ENCODE measurements at regions not wholly inside any gene's neighbourhood (a gene's known extent, or its start where the extent isn't known, plus 50 kb on each side); places are given as distances from the start of the nearest gene placed in this dataset.
"Not testable (repeated sequence)": the region's sequence is repeated elsewhere in the genome, so short reads cannot be mapped to it uniquely, and the experiment has no call there.

DNA sequence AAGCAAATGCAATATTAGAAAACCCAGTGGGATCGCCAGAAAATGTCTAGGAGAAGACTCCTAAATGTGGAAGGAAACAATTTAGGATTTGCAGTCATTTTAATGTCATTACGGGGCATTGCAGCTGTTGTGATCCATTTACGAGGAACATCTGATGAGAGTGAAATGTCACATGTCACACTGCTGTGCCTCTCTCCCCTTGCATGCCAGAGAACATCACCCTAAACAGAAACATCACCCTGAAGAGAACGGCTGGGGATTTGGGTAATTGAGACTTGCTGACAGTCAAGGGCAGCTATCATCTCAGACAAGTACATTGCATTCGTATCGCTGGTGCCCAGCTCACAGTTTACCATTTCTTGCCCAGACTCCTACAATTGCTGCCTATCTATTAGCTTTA lies 785.7 kb upstream of the POM121L12 start:
- ATAC-seq (replicated peaks) (no peak), DNase-seq (no peak)
- Mint-ChIP-seq H3K4me3 (no peak overlapping the region), H3K36me3 (no peaks in the 10 kb centered on the region), H3K4me1 (no peaks in the 10 kb centered on the region), H3K27me3 (no peaks in the 10 kb centered on the region), H3K27ac (no peak overlapping the region), H3K9me3 (peaks cover 5% of the 10 kb centered on the region in 2 donors)

DNA sequence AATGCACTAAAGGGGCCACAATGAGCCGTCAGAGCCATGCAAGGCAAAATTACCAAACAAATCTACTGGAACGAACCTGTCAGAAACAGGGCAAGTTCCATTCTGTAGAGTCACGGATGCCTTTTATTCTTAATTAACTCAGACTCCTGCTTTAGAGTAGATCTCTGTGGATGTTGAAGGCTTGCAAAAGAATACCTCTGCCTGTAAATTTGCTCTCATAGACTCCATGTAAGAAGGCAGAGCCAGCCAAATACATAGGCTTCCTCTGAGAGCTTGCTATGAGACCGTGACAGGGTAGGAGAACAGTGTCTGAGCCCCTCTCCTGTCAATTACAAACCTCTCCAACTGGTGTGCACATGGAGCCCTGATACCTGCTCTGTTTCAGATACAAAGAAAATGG lies 787.9 kb upstream of the POM121L12 start:
- Mint-ChIP-seq H3K9me3 (peaks cover 3 to 7% of the 10 kb centered on the region in 2 donors), H3K27me3 (no peaks in the 10 kb centered on the region), H3K36me3 (no peaks in the 10 kb centered on the region), H3K4me3 (no peak overlapping the region), H3K4me1 (no peaks in the 10 kb centered on the region), H3K27ac (no peak overlapping the region)
- ATAC-seq (replicated peaks): no peak
- DNase-seq: no peak

DNA sequence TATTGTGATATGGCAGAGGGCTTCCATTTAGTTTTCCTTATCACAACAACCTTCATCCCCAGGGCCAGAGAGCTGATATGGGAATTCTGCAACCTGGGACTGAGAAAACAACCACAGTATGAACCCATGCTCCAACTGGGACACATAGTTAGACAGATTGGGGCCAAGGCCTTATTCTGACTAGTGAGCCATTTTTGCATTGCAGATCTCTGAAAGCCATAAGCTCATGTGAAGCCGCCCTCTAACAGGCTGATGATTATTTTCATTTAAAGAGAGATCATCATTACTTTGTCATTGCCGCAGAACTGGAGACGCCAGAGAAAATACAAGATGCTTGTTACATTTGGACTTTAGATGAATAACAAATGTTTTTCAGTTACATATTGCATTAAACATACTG lies 791.7 kb upstream of the POM121L12 start:
- no peaks in the 10 kb centered on the region for H3K36me3 Mint-ChIP-seq
- H3K4me3 Mint-ChIP-seq: no peak overlapping the region
- H3K27me3 Mint-ChIP-seq: no peaks in the 10 kb centered on the region
- ATAC-seq (replicated peaks) (no peak), DNase-seq (no peak)
- no peaks in the 10 kb centered on the region for H3K4me1 Mint-ChIP-seq
- peaks cover 9 to 10% of the 10 kb centered on the region in 2 donors for H3K9me3 Mint-ChIP-seq
- H3K27ac Mint-ChIP-seq: no peak overlapping the region

DNA sequence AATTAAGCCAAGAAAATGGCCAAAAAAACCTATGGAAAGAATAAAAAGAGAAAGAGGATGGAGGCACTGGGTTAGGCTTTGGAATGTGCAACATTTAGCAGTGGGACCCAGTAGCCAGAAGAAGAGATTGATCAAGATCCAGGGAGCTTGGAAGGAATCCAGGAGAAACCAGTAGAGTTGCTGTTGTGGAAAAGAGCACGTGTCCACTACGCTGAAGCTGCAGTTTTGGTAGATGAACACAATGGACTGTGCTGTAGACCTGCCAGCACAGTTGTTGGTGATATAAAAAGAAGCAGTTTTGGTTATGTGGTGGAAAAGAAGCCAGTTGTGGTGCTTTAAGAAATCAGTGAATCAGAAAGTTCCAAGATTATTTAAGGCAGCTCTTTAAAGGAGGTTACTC lies 802.2 kb upstream of the POM121L12 start:
- no peaks in the 10 kb centered on the region for H3K4me1 Mint-ChIP-seq

DNA sequence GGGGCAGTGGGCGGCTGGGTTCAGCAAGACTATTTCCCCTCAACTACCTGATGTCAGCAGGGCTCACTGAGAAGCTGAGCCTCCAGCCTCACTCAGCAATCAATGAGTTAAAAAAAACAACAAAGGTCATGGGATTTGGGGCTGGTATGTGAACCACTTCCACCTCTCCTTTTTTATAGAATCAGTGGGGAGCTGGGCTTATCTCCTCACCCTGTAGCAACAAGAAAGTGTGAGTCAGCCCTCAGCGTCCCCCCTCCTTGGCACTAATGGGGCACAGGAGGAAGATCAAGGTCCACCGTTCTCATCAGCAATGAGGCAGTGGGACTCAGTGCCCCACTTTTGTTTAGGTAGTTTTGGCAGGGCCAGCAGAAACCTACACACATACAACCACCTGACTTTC lies 823.5 kb upstream of the POM121L12 start:
- H3K36me3 Mint-ChIP-seq: no peaks in the 10 kb centered on the region
- no peak overlapping the region for H3K4me3 Mint-ChIP-seq
- no peaks in the 10 kb centered on the region for H3K4me1 Mint-ChIP-seq
- no peak overlapping the region for H3K27ac Mint-ChIP-seq
- H3K27me3 Mint-ChIP-seq: no peaks in the 10 kb centered on the region
- peaks cover 1 to 6% of the 10 kb centered on the region in 2 donors for H3K9me3 Mint-ChIP-seq
- ATAC-seq (replicated peaks) (no peak), DNase-seq (no peak)

More for the DNA sequence above, 802.2 kb upstream of the POM121L12 start:
- Mint-ChIP-seq H3K27ac (no peak overlapping the region), H3K9me3 (peaks cover 10 to 15% of the 10 kb centered on the region in 2 donors), H3K27me3 (no peaks in the 10 kb centered on the region), H3K36me3 (no peaks in the 10 kb centered on the region), H3K4me3 (no peak overlapping the region)
- ATAC-seq (replicated peaks) (no peak), DNase-seq (no peak)

DNA sequence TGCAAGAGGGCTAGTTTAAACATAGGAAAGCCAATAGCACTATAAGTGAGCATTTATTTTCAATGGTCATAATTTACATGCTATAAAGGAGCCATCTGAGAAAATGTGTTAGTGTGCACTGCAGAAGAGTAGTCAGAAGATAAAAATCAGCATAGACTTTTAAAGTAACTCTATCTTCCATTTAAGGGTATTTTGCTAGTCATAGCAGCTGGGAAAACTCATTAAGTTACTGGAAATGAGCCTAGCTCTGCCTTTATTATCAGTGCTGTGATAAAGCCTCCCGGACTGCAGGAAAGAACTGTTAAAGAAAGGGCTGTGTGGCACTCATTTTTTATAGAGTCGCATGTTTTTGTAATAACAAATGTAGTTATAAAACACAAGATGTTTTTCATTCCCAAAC lies 825.8 kb upstream of the POM121L12 start:
- no peak overlapping the region for H3K4me3 Mint-ChIP-seq
- H3K4me1 Mint-ChIP-seq: no peaks in the 10 kb centered on the region
- DNase-seq: no peak
- no peaks in the 10 kb centered on the region for H3K36me3 Mint-ChIP-seq
- H3K9me3 Mint-ChIP-seq: peaks cover 0 to 4% of the 10 kb centered on the region in 2 donors
- no peak overlapping the region for H3K27ac Mint-ChIP-seq
- H3K27me3 Mint-ChIP-seq: no peaks in the 10 kb centered on the region
- ATAC-seq (replicated peaks): no peak

DNA sequence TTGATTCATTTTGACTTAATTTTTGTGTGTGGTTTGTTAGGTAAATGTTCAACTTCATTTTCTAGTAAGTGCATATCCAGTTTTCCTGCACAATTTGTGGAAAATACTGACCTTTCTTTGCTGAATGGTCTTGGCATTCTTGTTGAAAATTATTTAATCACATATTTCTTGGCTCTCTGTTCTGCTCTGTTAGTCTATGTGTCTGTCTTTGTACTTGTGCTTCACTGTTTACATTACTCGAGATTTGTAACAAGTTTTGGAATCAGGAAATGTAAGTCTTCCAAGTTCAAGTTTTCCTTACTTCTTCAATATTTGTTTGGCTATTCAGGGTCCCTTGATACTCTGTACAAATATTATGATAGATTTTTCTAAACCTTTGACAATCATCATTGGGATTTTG lies 838.2 kb upstream of the POM121L12 start:
- Mint-ChIP-seq H3K27me3 (no peaks in the 10 kb centered on the region), H3K4me1 (no peaks in the 10 kb centered on the region), H3K4me3 (no peak overlapping the region), H3K9me3 (peaks cover 3 to 4% of the 10 kb centered on the region in 2 donors), H3K36me3 (no peaks in the 10 kb centered on the region), H3K27ac (no peak overlapping the region)
- no peak for DNase-seq
- ATAC-seq (replicated peaks): no peak

- H3K9me3 Mint-ChIP-seq: peaks cover 3 to 4% of the 10 kb centered on the region in 2 donors
- H3K36me3 Mint-ChIP-seq: no peaks in the 10 kb centered on the region
- no peaks in the 10 kb centered on the region for H3K27me3 Mint-ChIP-seq
- H3K4me3 Mint-ChIP-seq: no peak overlapping the region
- H3K27ac Mint-ChIP-seq: no peak overlapping the region
- ATAC-seq (replicated peaks) (no peak), DNase-seq (no peak)
- H3K4me1 Mint-ChIP-seq: no peaks in the 10 kb centered on the region
These were observed 839.8 kb upstream of the POM121L12 start for GRCh38 chr7:52195664-52196063.

- Mint-ChIP-seq H3K4me3 (no peak overlapping the region), H3K9me3 (peaks cover 0 to 7% of the 10 kb centered on the region in 2 donors), H3K27me3 (no peaks in the 10 kb centered on the region), H3K4me1 (no peaks in the 10 kb centered on the region), H3K27ac (no peak overlapping the region), H3K36me3 (no peaks in the 10 kb centered on the region)
- ATAC-seq (replicated peaks) (no peak), DNase-seq (no peak)
These were observed 846.2 kb upstream of the POM121L12 start for GRCh38 chr7:52189153-52189778.

DNA sequence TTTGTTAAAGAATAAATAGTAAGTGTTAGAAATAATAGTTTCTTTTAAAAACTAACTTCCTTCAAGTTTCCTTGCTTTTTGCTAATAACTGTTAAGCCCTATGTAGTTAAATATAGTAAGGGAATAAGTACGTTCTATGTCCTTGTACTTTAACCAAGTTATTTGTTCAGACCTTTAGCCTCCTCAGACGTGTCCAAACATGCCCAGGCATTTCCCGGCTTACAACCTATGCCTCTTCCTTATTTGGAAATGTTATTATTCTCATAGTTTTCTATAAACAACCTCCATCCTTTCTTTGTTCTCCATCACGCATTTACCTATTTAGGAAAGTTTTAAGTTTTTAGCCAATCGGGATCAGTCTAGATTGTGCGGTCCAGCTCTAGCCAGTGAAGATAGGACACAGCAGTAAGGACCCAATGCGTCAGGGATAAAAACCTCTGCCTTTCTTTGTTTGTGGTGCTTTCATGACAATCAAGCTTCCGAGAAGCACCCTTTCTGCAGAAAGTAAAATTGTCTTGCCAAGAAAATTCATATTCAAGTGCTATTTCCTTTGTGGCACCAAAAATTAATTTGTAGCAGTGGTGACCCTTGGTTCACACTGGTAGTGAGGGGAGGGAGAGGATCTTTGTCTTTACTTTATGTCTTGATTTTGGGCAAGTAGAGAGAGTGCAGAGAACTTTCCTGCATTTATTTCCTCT lies 851.3 kb upstream of the POM121L12 start:
- DNase-seq: no peak

GRCh38 chr7:52179934-52180333 lies 855.5 kb upstream of the POM121L12 start:
- no peak for ATAC-seq (replicated peaks)
- Mint-ChIP-seq H3K9me3 (peaks cover 0 to 9% of the 10 kb centered on the region in 2 donors), H3K36me3 (no peaks in the 10 kb centered on the region), H3K4me3 (no peak overlapping the region), H3K27me3 (no peaks in the 10 kb centered on the region), H3K4me1 (no peaks in the 10 kb centered on the region), H3K27ac (no peak overlapping the region)
- no peak for DNase-seq

More for the DNA sequence above, 851.3 kb upstream of the POM121L12 start:
- H3K27me3 Mint-ChIP-seq: no peaks in the 10 kb centered on the region
- no peaks in the 10 kb centered on the region for H3K4me1 Mint-ChIP-seq
- H3K27ac Mint-ChIP-seq: no peak overlapping the region
- H3K36me3 Mint-ChIP-seq: no peaks in the 10 kb centered on the region
- peaks cover 0 to 9% of the 10 kb centered on the region in 2 donors for H3K9me3 Mint-ChIP-seq
- H3K4me3 Mint-ChIP-seq: no peak overlapping the region
- ATAC-seq (replicated peaks): no peak

DNA sequence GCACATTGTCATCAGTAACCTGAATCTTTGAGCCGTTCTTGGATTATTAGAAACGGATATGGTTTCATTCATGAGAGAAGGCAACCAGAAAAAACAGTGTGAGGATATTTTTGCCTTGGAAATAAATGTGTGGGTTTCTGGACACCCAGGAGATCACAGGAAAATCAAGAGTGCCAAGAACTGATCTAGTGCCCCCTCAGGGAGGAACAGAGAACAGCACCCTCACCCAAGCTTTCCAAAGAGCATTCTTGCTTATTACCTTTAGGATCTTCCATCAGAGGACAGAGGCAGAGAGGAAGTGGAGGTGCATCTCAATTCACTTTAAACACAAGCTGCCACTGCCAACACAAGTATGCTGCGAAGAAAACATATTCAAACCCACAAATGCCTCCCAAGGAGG lies 851.5 kb upstream of the COBL start:
- no peaks in the 10 kb centered on the region for H3K27me3 Mint-ChIP-seq
- no peak overlapping the region for H3K4me3 Mint-ChIP-seq
- H3K27ac Mint-ChIP-seq: no peak overlapping the region
- H3K9me3 Mint-ChIP-seq: no peaks in the 10 kb centered on the region
- ATAC-seq (replicated peaks) (no peak), DNase-seq (no peak)
- no peaks in the 10 kb centered on the region for H3K4me1 Mint-ChIP-seq
- no peaks in the 10 kb centered on the region for H3K36me3 Mint-ChIP-seq

- no peak overlapping the region for H3K4me3 Mint-ChIP-seq
- H3K9me3 Mint-ChIP-seq: peaks cover 0 to 7% of the 10 kb centered on the region in 2 donors
- no peak overlapping the region for H3K27ac Mint-ChIP-seq
- no peaks in the 10 kb centered on the region for H3K4me1 Mint-ChIP-seq
- H3K27me3 Mint-ChIP-seq: no peaks in the 10 kb centered on the region
- no peak for ATAC-seq (replicated peaks)
- DNase-seq: no peak
- H3K36me3 Mint-ChIP-seq: no peaks in the 10 kb centered on the region
These were observed 846.7 kb upstream of the COBL start for GRCh38 chr7:52163311-52163710.

- no peaks in the 10 kb centered on the region for H3K27me3 Mint-ChIP-seq
- peaks cover 4 to 10% of the 10 kb centered on the region in 2 donors for H3K9me3 Mint-ChIP-seq
- ATAC-seq (replicated peaks): no peak
- H3K4me3 Mint-ChIP-seq: no peak overlapping the region
- no peaks in the 10 kb centered on the region for H3K4me1 Mint-ChIP-seq
- no peak overlapping the region for H3K27ac Mint-ChIP-seq
- no peaks in the 10 kb centered on the region for H3K36me3 Mint-ChIP-seq
- DNase-seq: no peak
These were observed 844.9 kb upstream of the COBL start for GRCh38 chr7:52161483-52161882.

- DNase-seq; H3K4me3 Mint-ChIP-seq; ATAC-seq (replicated peaks); H3K4me1 Mint-ChIP-seq; H3K27me3 Mint-ChIP-seq; H3K27ac Mint-ChIP-seq; H3K36me3 Mint-ChIP-seq: not testable (repeated sequence)
- H3K9me3 Mint-ChIP-seq: peaks cover 4 to 10% of the 10 kb centered on the region in 2 donors
These were observed 842.8 kb upstream of the COBL start for GRCh38 chr7:52159421-52159820.
